Heart left ventricle (tissue), 13 donors: ENCODE measurements at regions not wholly inside any gene's neighbourhood (a gene's known extent, or its start where the extent isn't known, plus 50 kb on each side); places are given as distances from the start of the nearest gene placed in this dataset.
"Not testable (repeated sequence)": the region's sequence is repeated elsewhere in the genome, so short reads cannot be mapped to it uniquely, and the experiment has no call there.

Experiments
- CTCF ChIP-seq, 12 donors: fragments of 200-600 bp; sonication (generic) in 4 of 12; IDR thresholded peaks; one replicate each; pipeline versions ENCODE4 v1.5.0 to v1.8.0; 2018 to 2022; ENCODE audit warnings: antibody characterized with exemption in 12 of 12, mild to moderate bottlenecking in 5 of 12
- POLR2A ChIP-seq, 2 donors: fragments of 450-650 bp; IDR thresholded peaks; one replicate each; pipeline ENCODE4 v1.6.1; 2017; ENCODE audit warnings: antibody characterized with exemption in 2 of 2, mild to moderate bottlenecking in 2 of 2, moderate library complexity in 2 of 2
- donor health status: ischemic (EF 13 %, LVEDD 7.1; RV severe dilation, severe dysfunction).
- donor health status: DM: no; HTN: yes; CAD: no.
- donor health status: DM: no; HTN: no; CAD: no.
- donor health status: ischemic (EF 25% LVEDD 6.9; RV normal size, moderate dysfunction).
- donor health status: ischemic (EF 25% LVEDD 5.7; RV mildly dilated, moderate dysfunction).
- donor health status: ischemic (EF 35%, LVEDD 5.7; RV mildly dilated, moderate dysfunction).
- donor health status: nonischemic (EF 11% LVEDD 7.7; RV severe dilation, severe dysfunction).
- donor health status: DM: yes; HTN: yes; CAD: no.
- donor health status: PGD.
- donor health status: ischemic (EF 29% LVEDD 5.4; RV normal size, mild dysfunction).
- donor health status: nonischemic (EF 23%, LVEDD 6.1; RV moderate dilation, normal function).

GRCh38 chrY:9160976-9161375 lies 176.3 kb upstream of the TSPY4 start:
- not testable (repeated sequence) for TF ChIP-seq CTCF, POLR2A (IDR thresholded peaks at IDR 0.05)
